Heart left ventricle (tissue), 13 donors: ENCODE measurements at regions not wholly inside any gene's neighbourhood (a gene's known extent, or its start where the extent isn't known, plus 50 kb on each side); places are given as distances from the start of the nearest gene placed in this dataset.

Source experiments
- POLR2A ChIP-seq, 2 donors: fragments of 450-650 bp; IDR thresholded peaks; one replicate each; pipeline ENCODE4 v1.6.1; 2017; ENCODE audit warnings: antibody characterized with exemption in 2 of 2, mild to moderate bottlenecking in 2 of 2, moderate library complexity in 2 of 2
- TF ChIP-seq, protein P1 (sequence below), 12 donors: fragments of 200-600 bp; sonication (generic) in 4 of 12; IDR thresholded peaks; one replicate each; pipeline versions ENCODE4 v1.5.0 to v1.8.0; 2018 to 2022; ENCODE audit warnings: antibody characterized with exemption in 12 of 12, mild to moderate bottlenecking in 5 of 12
- donor health status: ischemic (EF 13 %, LVEDD 7.1; RV severe dilation, severe dysfunction).
- donor health status: DM: no; HTN: yes; CAD: no.
- donor health status: DM: no; HTN: no; CAD: no.
- donor health status: ischemic (EF 25% LVEDD 6.9; RV normal size, moderate dysfunction).
- donor health status: ischemic (EF 25% LVEDD 5.7; RV mildly dilated, moderate dysfunction).
- donor health status: ischemic (EF 35%, LVEDD 5.7; RV mildly dilated, moderate dysfunction).
- donor health status: nonischemic (EF 11% LVEDD 7.7; RV severe dilation, severe dysfunction).
- donor health status: DM: yes; HTN: yes; CAD: no.
- donor health status: PGD.
- donor health status: ischemic (EF 29% LVEDD 5.4; RV normal size, mild dysfunction).
- donor health status: nonischemic (EF 23%, LVEDD 6.1; RV moderate dilation, normal function).

DNA sequence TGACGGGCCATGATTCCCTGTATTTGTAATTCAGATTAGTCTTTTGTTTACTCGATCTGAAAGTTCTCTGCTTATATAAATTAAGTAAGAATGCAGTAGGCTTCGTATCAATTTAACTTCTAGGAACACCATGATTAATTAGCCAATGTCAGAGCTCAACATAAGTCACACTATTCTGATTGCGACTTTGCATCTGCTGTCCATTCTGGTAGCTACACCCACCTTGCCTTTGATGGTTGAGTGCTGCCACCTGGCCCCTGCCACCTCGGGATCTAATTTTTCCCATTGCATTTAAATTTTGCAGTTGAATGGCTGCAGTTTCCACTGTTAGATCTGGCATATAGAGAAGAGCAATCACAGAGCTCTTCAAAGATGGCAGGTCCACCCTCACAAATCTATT lies 140.0 kb downstream of the LTN1 start:
- TF ChIP-seq, protein P1, sequence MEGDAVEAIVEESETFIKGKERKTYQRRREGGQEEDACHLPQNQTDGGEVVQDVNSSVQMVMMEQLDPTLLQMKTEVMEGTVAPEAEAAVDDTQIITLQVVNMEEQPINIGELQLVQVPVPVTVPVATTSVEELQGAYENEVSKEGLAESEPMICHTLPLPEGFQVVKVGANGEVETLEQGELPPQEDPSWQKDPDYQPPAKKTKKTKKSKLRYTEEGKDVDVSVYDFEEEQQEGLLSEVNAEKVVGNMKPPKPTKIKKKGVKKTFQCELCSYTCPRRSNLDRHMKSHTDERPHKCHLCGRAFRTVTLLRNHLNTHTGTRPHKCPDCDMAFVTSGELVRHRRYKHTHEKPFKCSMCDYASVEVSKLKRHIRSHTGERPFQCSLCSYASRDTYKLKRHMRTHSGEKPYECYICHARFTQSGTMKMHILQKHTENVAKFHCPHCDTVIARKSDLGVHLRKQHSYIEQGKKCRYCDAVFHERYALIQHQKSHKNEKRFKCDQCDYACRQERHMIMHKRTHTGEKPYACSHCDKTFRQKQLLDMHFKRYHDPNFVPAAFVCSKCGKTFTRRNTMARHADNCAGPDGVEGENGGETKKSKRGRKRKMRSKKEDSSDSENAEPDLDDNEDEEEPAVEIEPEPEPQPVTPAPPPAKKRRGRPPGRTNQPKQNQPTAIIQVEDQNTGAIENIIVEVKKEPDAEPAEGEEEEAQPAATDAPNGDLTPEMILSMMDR (IDR thresholded peaks at IDR 0.05): no peak
- TF ChIP-seq POLR2A (IDR thresholded peaks at IDR 0.05): no peak
